Thyroid gland (tissue), 4 donors: ENCODE measurements at regions not wholly inside any gene's neighbourhood (a gene's known extent, or its start where the extent isn't known, plus 50 kb on each side); places are given as distances from the start of the nearest gene placed in this dataset.

Source experiments
- CTCF ChIP-seq, 6 experiments: fragments of 200-600 bp in 3 of 6; fragments of 450-650 bp in 3 of 6; sonication (generic) in 3 of 6; IDR thresholded peaks; one replicate each; pipeline ENCODE4 v1.5.1; 2016 to 2019; ENCODE audit warnings: antibody characterized with exemption in 6 of 6, mild to moderate bottlenecking in 2 of 6, inconsistent platforms in 1 of 6, moderate library complexity in 1 of 6
- POLR2A ChIP-seq, 2 donors: fragments of 450-650 bp; IDR thresholded peaks; one replicate each; pipeline ENCODE4 v1.6.1; 2017; ENCODE audit warnings: antibody characterized with exemption in 2 of 2, mild to moderate bottlenecking in 2 of 2, moderate library complexity in 1 of 2

GRCh38 chr20:48483334-48484066 lies 344.3 kb downstream of the PREX1 start:
- TF ChIP-seq POLR2A (IDR thresholded peaks at IDR 0.05) (no peak), CTCF (IDR thresholded peaks at IDR 0.05) (no peak)
